GM12891 (cell line): ENCODE measurements at regions not wholly inside any gene's neighbourhood (a gene's known extent, or its start where the extent isn't known, plus 50 kb on each side); places are given as distances from the start of the nearest gene placed in this dataset.

ENCODE experiments used
- POLR2A ChIP-seq: IDR thresholded peaks from 2 replicates; pipeline ENCODE4 v1.6.1; 2011; ENCODE audit warnings: low read depth, low read length, control low read depth
- POLR2AphosphoS5 ChIP-seq: IDR thresholded peaks from 2 replicates; pipeline ENCODE4 v1.6.1; 2011; ENCODE audit warnings: low read depth, low read length, control low read depth
- TAF1 ChIP-seq: IDR thresholded peaks from 2 replicates; pipeline ENCODE4 v1.6.1; 2011; ENCODE audit warnings: low read depth, low read length, control low read depth

GRCh38 chr2:59741840-59742239 is 811.6 kb downstream of the BCL11A start:
- TF ChIP-seq POLR2AphosphoS5 (no peak), POLR2A (no peak), TAF1 (no peak)
